SK-N-SH treated with all-trans-retinoic acid at 6 μM for 48 hours (cell line): ENCODE measurements at regions not wholly inside any gene's neighbourhood (a gene's known extent, or its start where the extent isn't known, plus 50 kb on each side); places are given as distances from the start of the nearest gene placed in this dataset.

Source experiments
- ATAC-seq: fragments of 200-7000 bp; cut with Tn5 transposase; 3 replicates; pipeline ENCODE4 v1.9.1; 2020; ENCODE audit warnings: mild to moderate bottlenecking, moderate library complexity
- ARNTL ChIP-seq: fragments of 450-650 bp; formaldehyde crosslinking; IDR thresholded peaks from 2 replicates; pipeline ENCODE4 v1.5.0; 2020; ENCODE audit warnings: low read depth, mild to moderate bottlenecking, moderate library complexity, borderline replicate concordance
- BACH2 ChIP-seq: fragments of 250-450 bp; sonication (Bioruptor Pico); IDR thresholded peaks from 2 replicates; pipeline ENCODE4 v1.9.0; 2021; ENCODE audit warnings: mild to moderate bottlenecking, borderline replicate concordance
- CREB5 ChIP-seq: fragments of 250-450 bp; sonication (Bioruptor Pico); IDR thresholded peaks from 2 replicates; pipeline ENCODE4 v1.5.1; 2020; ENCODE audit warnings: low read depth, mild to moderate bottlenecking, moderate library complexity
- CSDC2 ChIP-seq: fragments of 250-450 bp; sonication (Bioruptor Pico); IDR thresholded peaks from 2 replicates; pipeline ENCODE4 v1.5.0; 2020; ENCODE audit warnings: mild to moderate bottlenecking, moderate library complexity
- ESRRG ChIP-seq: fragments of 250-450 bp; sonication (Bioruptor Pico); IDR thresholded peaks from 2 replicates; pipeline ENCODE4 v1.6.1; 2021; ENCODE audit warnings: mild to moderate bottlenecking
- GLIS3 ChIP-seq: fragments of 250-450 bp; sonication (Bioruptor Pico); IDR thresholded peaks from 2 replicates; pipeline ENCODE4 v1.5.0; 2020; ENCODE audit warnings: mild to moderate bottlenecking, moderate library complexity
- OSR1 ChIP-seq: fragments of 250-450 bp; sonication (Bioruptor Pico); IDR thresholded peaks from 2 replicates; pipeline ENCODE4 v1.8.0; 2022; ENCODE audit warnings: moderate library complexity, mild to moderate bottlenecking, inconsistent platforms
- PATZ1 ChIP-seq: fragments of 250-450 bp; sonication (Bioruptor Pico); IDR thresholded peaks from 2 replicates; pipeline ENCODE4 v1.8.0; 2020; ENCODE audit warnings: mild to moderate bottlenecking, moderate library complexity, borderline replicate concordance
- POU6F1 ChIP-seq: fragments of 250-450 bp; sonication (Bioruptor Pico); IDR thresholded peaks from 2 replicates; pipeline ENCODE4 v1.8.0; 2021; ENCODE audit warnings: low read depth, mild to moderate bottlenecking, moderate library complexity, borderline replicate concordance
- PPARA ChIP-seq: fragments of 250-450 bp; sonication (Bioruptor Pico); IDR thresholded peaks from 2 replicates; pipeline ENCODE4 v1.5.0; 2020; ENCODE audit warnings: mild to moderate bottlenecking, borderline replicate concordance
- RARB ChIP-seq: fragments of 250-450 bp; sonication (Bioruptor Pico); IDR thresholded peaks from 2 replicates; pipeline ENCODE4 v1.8.0; 2021; ENCODE audit warnings: mild to moderate bottlenecking, moderate library complexity
- SNAI2 ChIP-seq: fragments of 250-450 bp; sonication (Bioruptor Pico); IDR thresholded peaks from 2 replicates; pipeline ENCODE4 v1.5.0; 2020; ENCODE audit warnings: mild to moderate bottlenecking, moderate library complexity
- TCF4 ChIP-seq: fragments of 250-450 bp; sonication (Bioruptor Pico); IDR thresholded peaks from 2 replicates; pipeline ENCODE4 v1.8.0; 2021; ENCODE audit warnings: mild to moderate bottlenecking, moderate library complexity, borderline replicate concordance
- TOX ChIP-seq: fragments of 250-450 bp; sonication (Bioruptor Pico); IDR thresholded peaks from 2 replicates; pipeline ENCODE4 v1.8.0; 2021; ENCODE audit warnings: mild to moderate bottlenecking, moderate library complexity, borderline replicate concordance
- TSHZ2 ChIP-seq: fragments of 250-450 bp; sonication (Bioruptor Pico); IDR thresholded peaks from 2 replicates; pipeline ENCODE4 v1.5.0; 2020; ENCODE audit warnings: mild to moderate bottlenecking, moderate library complexity
- ZC3H10 ChIP-seq: fragments of 250-450 bp; sonication (Bioruptor Pico); IDR thresholded peaks from 2 replicates; pipeline ENCODE4 v1.5.1; 2021; ENCODE audit warnings: mild to moderate bottlenecking, moderate library complexity
- ZFP3 ChIP-seq: fragments of 250-450 bp; sonication (Bioruptor Pico); IDR thresholded peaks from 2 replicates; pipeline ENCODE4 v1.5.0; 2020; ENCODE audit warnings: mild to moderate bottlenecking, moderate library complexity
- ZFP30 ChIP-seq: fragments of 450-650 bp; formaldehyde crosslinking; IDR thresholded peaks from 2 replicates; pipeline ENCODE4 v1.5.0; 2022; ENCODE audit warnings: mild to moderate bottlenecking, moderate library complexity
- ZNF565 ChIP-seq: fragments of 450-650 bp; formaldehyde crosslinking; conservative IDR thresholded peaks from 2 replicates; pipeline ENCODE4 v1.5.0; 2020; ENCODE audit warnings: low read depth, mild to moderate bottlenecking, moderate library complexity
- ZNF70 ChIP-seq: fragments of 450-650 bp; formaldehyde crosslinking; IDR thresholded peaks from 2 replicates; pipeline ENCODE4 v1.5.0; 2020; ENCODE audit warnings: mild to moderate bottlenecking, moderate library complexity
- ZNF8 ChIP-seq: fragments of 450-650 bp; formaldehyde crosslinking; IDR thresholded peaks from 2 replicates; pipeline ENCODE4 v1.5.0; 2020; ENCODE audit warnings: mild to moderate bottlenecking, moderate library complexity

- TF ChIP-seq ARNTL (CRISPR knock-in tag), result no peak
- TF ChIP-seq SNAI2, result no peak
- no peak for TF ChIP-seq ZNF565 (CRISPR knock-in tag)
- no peak for TF ChIP-seq TOX (CRISPR knock-in tag)
- no peak for ATAC-seq
Observed at GRCh38 chr3:40737343-40737742, 212.6 kb downstream of the ZNF621 start.

- no peak for ATAC-seq
- TF ChIP-seq ZNF8 (CRISPR knock-in tag) (no peak), ZFP30 (CRISPR knock-in tag) (no peak), POU6F1 (no peak), ZNF565 (CRISPR knock-in tag) (no peak), CREB5 (CRISPR knock-in tag) (no peak), PATZ1 (CRISPR knock-in tag) (no peak), PPARA (no peak), SNAI2 (no peak), ZC3H10 (CRISPR knock-in tag) (no peak), ZNF70 (CRISPR knock-in tag) (no peak), BACH2 (CRISPR knock-in tag) (no peak), ZFP3 (CRISPR knock-in tag) (no peak), TOX (CRISPR knock-in tag) (no peak), OSR1 (CRISPR knock-in tag) (no peak)
Observed at GRCh38 chr3:40739971-40740370, 215.2 kb downstream of the ZNF621 start.

- TF ChIP-seq ARNTL (CRISPR knock-in tag) (no peak), ZNF565 (CRISPR knock-in tag) (no peak), POU6F1 (no peak), BACH2 (CRISPR knock-in tag) (no peak), TSHZ2 (CRISPR knock-in tag) (no peak), SNAI2 (no peak), CREB5 (CRISPR knock-in tag) (no peak), RARB (CRISPR knock-in tag) (no peak), ZC3H10 (CRISPR knock-in tag) (no peak), ZNF8 (CRISPR knock-in tag) (no peak), TCF4 (no peak), GLIS3 (CRISPR knock-in tag) (no peak), CSDC2 (CRISPR knock-in tag) (no peak), ESRRG (CRISPR knock-in tag) (no peak), TOX (CRISPR knock-in tag) (no peak)
- no peak for ATAC-seq
Observed at GRCh38 chr3:40741729-40742128, 217.0 kb downstream of the ZNF621 start.
